PC-3 (cell line): ENCODE measurements at regions not wholly inside any gene's neighbourhood (a gene's known extent, or its start where the extent isn't known, plus 50 kb on each side); places are given as distances from the start of the nearest gene placed in this dataset.

ENCODE experiments used
- CTCF ChIP-seq: fragments of 300-600 bp; sonication (generic); conservative IDR thresholded peaks from 2 replicates; pipeline ENCODE4 v1.5.1; 2017; ENCODE audit warnings: antibody characterized with exemption, low read depth, mild to moderate bottlenecking, low read length
- EZH2 ChIP-seq: fragments of 300-600 bp; sonication (generic); IDR thresholded peaks from one replicate; pipeline ENCODE4 v1.6.1; 2017; ENCODE audit warnings: antibody characterized with exemption, mild to moderate bottlenecking, low read length; ENCODE audit not compliant: unreplicated experiment

DNA sequence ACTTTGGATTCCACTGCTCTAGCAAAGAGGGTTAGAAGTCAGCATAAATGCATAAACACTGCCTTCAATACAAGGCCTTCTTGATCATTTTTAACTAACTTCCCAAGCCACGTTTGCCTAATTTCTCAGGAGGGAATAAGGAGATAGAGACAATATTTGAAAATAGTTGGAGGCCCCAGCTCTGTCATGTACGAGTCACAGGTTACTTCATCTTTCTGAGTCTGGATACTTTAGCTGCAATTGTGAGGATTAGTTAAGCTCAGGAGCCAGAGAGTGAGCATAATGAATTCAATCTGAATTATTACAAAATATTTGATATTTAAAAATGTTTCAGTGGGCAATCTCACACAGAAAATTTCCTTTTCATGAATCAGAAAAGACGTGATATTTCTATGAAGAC, 298.9 kb downstream of the SHOX2 start:
- no peak for TF ChIP-seq CTCF
- TF ChIP-seq EZH2, result no peak
